NCI-H1694 (cell line): ENCODE measurements at regions not wholly inside any gene's neighbourhood (a gene's known extent, or its start where the extent isn't known, plus 50 kb on each side); places are given as distances from the start of the nearest gene placed in this dataset.
"Not testable (repeated sequence)": the region's sequence is repeated elsewhere in the genome, so short reads cannot be mapped to it uniquely, and the experiment has no call there.

Source experiments
- DNase-seq: peaks from one replicate; lab custom pipeline; 2025; lab: John Stamatoyannopoulos, UW

- DNase-seq = no peak
These were observed 81.4 kb downstream of the ACAA2 start for GRCh38 chr18:49731860-49732311.

- DNase-seq = no peak
These were observed 81.9 kb downstream of the ACAA2 start for GRCh38 chr18:49731421-49731841.

- DNase-seq = no peak
These were observed 82.4 kb downstream of the ACAA2 start for GRCh38 chr18:49730951-49731391.

GRCh38 chr18:49728542-49728941 lies 84.8 kb downstream of the ACAA2 start:
- DNase-seq = peak; percentile 40

GRCh38 chr18:49727816-49728215 lies 85.5 kb downstream of the ACAA2 start:
- no peak for DNase-seq

- DNase-seq = no peak
These were observed 86.7 kb downstream of the ACAA2 start for GRCh38 chr18:49726675-49726963.

GRCh38 chr18:49725809-49726674 lies 87.3 kb downstream of the ACAA2 start:
- DNase-seq = no peak

GRCh38 chr18:49723648-49724180 lies 89.6 kb downstream of the ACAA2 start:
- DNase-seq = no peak

- DNase-seq = no peak
These were observed 90.9 kb downstream of the ACAA2 start for GRCh38 chr18:49722477-49722876.

GRCh38 chr18:49721981-49722380 lies 91.4 kb downstream of the ACAA2 start:
- DNase-seq = no peak

- not testable (repeated sequence) for DNase-seq
These were observed 92.4 kb downstream of the ACAA2 start for GRCh38 chr18:49720944-49721343.

- DNase-seq = no peak
These were observed 95.7 kb downstream of the ACAA2 start for GRCh38 chr18:49717617-49718016.

- DNase-seq = no peak
These were observed 97.3 kb downstream of the ACAA2 start for GRCh38 chr18:49716035-49716434.

GRCh38 chr18:49709347-49709690 lies 104.0 kb downstream of the ACAA2 start:
- no peak for DNase-seq

- no peak for DNase-seq
These were observed 104.5 kb downstream of the ACAA2 start for GRCh38 chr18:49708662-49709346.

- DNase-seq = no peak
These were observed 105.7 kb downstream of the ACAA2 start for GRCh38 chr18:49707599-49707998.

- no peak for DNase-seq
These were observed 109.0 kb downstream of the ACAA2 start for GRCh38 chr18:49704334-49704733.

GRCh38 chr18:49701190-49701589 lies 112.1 kb downstream of the ACAA2 start:
- DNase-seq = no peak

- DNase-seq = no peak
These were observed 114.0 kb downstream of the ACAA2 start for GRCh38 chr18:49699303-49699702.

- no peak for DNase-seq
These were observed 114.8 kb downstream of the ACAA2 start for GRCh38 chr18:49698525-49699025.

GRCh38 chr18:49697757-49698524 lies 115.4 kb downstream of the ACAA2 start:
- DNase-seq = no peak

GRCh38 chr18:49697049-49697448 lies 116.3 kb downstream of the ACAA2 start:
- no peak for DNase-seq
